Fibroblast of lung (primary cell): ENCODE measurements at regions not wholly inside any gene's neighbourhood (a gene's known extent, or its start where the extent isn't known, plus 50 kb on each side); places are given as distances from the start of the nearest gene placed in this dataset.

Source experiments
- CTCF ChIP-seq, 2 donors: IDR thresholded peaks in 1 of 2; conservative IDR thresholded peaks in 1 of 2; 1 replicate in 1 of 2; 2 replicates in 1 of 2; pipeline ENCODE4 v1.5.1; 2011 to 2012; ENCODE audit warnings: low read length in 2 of 2, control low read depth in 1 of 2, inconsistent platforms in 1 of 2, low read depth in 1 of 2, mild to moderate bottlenecking in 1 of 2
- EZH2 ChIP-seq: IDR thresholded peaks from 2 replicates; pipeline ENCODE4 v1.5.1; 2012; ENCODE audit warnings: low read length, control low read depth, mild to moderate bottlenecking; ENCODE audit errors: missing control alignments

DNA sequence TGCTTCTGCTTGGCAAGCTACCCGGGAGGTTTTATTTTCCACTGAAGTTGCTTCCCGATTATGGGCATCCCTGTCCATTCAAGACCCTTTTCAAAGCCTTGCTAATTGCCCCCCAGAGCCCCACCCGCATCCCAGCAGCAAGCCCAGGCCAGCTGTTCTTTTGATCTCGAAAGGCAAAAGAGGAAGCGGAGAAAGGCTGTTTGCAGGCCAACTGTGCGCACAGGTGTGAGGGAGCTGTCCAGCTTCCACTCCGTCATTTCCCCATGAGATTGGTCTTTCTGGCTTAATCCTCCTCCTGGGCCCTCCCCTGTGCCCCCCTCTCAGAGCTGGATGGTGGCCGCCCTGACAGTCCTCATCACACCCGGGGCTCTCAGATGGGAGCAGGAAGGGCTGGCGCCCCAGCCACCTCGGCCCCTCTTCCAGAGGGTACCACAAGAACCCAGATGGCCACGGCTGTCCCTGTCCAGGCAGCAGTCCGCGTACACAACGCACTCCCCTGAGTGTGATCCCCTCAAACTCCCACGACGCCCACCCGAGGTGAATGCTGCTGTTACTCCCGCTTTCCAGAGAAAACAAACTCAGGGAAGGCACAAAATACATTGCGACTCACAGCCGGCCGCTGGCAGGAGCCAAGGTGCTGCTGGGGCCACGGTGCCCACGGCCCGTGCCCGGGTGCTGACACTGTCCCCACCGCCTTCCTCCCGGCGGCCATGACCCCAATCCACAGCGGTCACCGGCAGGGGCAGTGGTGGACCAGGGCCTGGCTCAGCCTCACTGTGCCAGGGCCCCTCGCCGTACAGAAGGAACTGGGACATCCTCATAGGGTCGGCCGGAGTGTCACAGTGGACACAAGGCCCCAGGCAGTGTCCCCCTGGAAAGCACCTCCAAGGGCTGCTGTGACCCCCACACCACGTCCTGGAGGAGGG, 121.9 kb downstream of the CRYAA start:
- TF ChIP-seq CTCF (conservative IDR thresholded peaks at IDR 0.05 in 1 of 2, IDR thresholded peaks at IDR 0.05 in 1 of 2; ENCODE audit: low read depth in 1 of 2, low read length in 2 of 2): no peak
- TF ChIP-seq EZH2: no peak
